Memory B cell (primary cell): ENCODE measurements at regions not wholly inside any gene's neighbourhood (a gene's known extent, or its start where the extent isn't known, plus 50 kb on each side); places are given as distances from the start of the nearest gene placed in this dataset.
A peak's percentile ranks its signal among the peaks of the same experiment; 100 is the strongest.
"Not testable (repeated sequence)": the region's sequence is repeated elsewhere in the genome, so short reads cannot be mapped to it uniquely, and the experiment has no call there.

Source experiments
- ATAC-seq: fragments of 150-1000 bp; cut with Tn5 transposase; 2 replicates; pipeline ENCODE4 v1.10.0; 2021; ENCODE audit warnings: low read depth, mild to moderate bottlenecking, moderate library complexity
- DNase-seq, 2 donors: peaks; one replicate each; pipeline ENCODE4 v3.0.0; 2022; ENCODE audit warnings: low spot score in 2 of 2
- H3K27ac Mint-ChIP-seq: one replicate; pipeline ENCODE4 v1.8.0; 2022; ENCODE audit warnings: mild to moderate bottlenecking, moderate library complexity, mixed read lengths
- H3K27me3 Mint-ChIP-seq: one replicate; pipeline ENCODE4 v1.8.0; 2022; ENCODE audit warnings: mixed read lengths
- H3K36me3 Mint-ChIP-seq: one replicate; pipeline ENCODE4 v1.8.0; 2022; ENCODE audit warnings: mild to moderate bottlenecking, mixed read lengths
- H3K4me1 Mint-ChIP-seq: one replicate; pipeline ENCODE4 v1.8.0; 2022; ENCODE audit warnings: mixed read lengths
- H3K4me3 Mint-ChIP-seq: one replicate; pipeline ENCODE4 v1.8.0; 2022; ENCODE audit warnings: mild to moderate bottlenecking, moderate library complexity, mixed read lengths
- H3K9me3 Mint-ChIP-seq: one replicate; pipeline ENCODE4 v1.8.0; 2022; ENCODE audit warnings: mixed read lengths

DNA sequence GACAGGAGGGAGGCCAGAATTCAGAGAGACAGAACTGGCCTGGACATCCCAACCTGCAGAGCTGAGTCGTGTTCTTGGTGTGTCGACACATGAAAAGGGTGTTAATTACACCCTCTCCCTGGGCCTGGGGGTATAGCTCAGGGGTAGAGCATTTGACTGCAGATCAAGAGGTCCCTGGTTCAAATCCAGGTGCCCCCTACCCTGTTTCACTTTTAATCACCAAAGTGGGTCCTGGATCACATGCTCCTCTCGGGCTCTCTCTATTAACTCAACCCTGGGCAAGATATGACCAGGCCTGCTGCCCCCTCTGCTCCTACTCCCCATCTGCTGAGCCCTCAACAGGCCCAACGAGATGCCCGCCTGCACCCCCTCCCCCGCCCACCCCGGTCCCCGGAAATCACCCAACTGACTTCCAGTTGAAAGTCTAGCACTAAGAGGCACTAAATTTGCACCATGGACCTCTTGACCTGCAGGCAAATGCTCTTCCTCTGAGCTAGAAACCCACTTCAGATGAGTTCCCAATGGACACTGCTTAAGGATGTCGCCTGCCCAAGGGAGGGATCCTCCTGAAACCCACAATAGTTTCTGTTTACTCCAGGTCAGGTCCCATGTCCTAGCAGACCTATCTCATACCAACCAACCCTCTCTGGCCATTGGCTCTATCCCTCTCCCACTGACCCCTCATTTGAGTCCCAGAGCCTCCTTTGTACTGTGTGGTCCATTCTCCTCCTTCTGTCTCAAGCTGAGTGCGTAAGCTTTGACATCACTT lies 137.6 kb downstream of the ZNF467 start:
- Mint-ChIP-seq H3K4me3 (no peak overlapping the region), H3K27me3 (peaks cover 12% of the 10 kb centered on the region), H3K36me3 (no peaks in the 10 kb centered on the region), H3K27ac (no peak overlapping the region), H3K9me3 (no peaks in the 10 kb centered on the region), H3K4me1 (no peaks in the 10 kb centered on the region)
- DNase-seq (no peak), ATAC-seq (no peak)

GRCh38 chr7:149633976-149634945 lies 136.7 kb upstream of the ZNF746 start:
- no peak for DNase-seq
- no peaks in the 10 kb centered on the region for H3K9me3 Mint-ChIP-seq
- no peak overlapping the region for H3K27ac Mint-ChIP-seq
- H3K4me1 Mint-ChIP-seq: no peaks in the 10 kb centered on the region
- no peak overlapping the region for H3K4me3 Mint-ChIP-seq
- peaks cover 12% of the 10 kb centered on the region for H3K27me3 Mint-ChIP-seq
- no peaks in the 10 kb centered on the region for H3K36me3 Mint-ChIP-seq
- ATAC-seq: no peak

DNA sequence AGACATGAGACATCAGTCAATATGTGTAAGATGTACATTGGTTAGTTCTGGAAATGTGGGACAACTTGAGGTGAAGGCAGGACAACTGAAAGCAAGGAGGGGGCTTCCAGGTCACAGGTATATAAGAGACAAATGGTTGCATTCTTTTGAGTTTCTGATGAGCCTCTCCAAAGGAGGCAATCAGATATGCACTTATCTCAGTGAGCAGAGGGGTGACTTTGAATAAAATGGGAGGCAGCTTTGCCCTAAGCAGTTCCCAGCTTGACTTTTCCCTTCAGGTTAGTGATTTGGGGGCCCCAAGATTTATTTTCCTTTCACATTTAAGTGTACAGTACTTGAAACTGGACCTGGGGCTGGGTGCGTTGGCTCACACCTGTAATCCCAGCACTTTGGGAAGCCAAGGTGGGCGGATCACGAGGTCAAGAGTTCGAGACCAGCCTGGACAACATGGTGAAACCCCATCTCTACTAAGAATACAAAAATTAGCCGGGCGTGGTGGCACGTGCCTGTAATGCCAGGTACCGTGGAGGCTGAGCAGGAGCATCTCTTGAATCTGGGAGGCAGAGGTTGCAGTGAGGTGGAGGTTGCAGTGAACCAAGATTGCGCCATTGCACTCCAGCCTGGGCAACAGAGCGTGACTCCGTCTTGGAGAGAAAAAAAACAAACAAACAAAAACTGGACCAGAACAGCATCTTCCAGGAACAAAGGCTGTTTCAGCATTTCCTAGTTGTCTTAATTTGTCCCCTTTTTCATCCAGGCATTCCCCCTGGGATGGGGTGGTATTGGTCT lies 130.9 kb upstream of the ZNF746 start:
- H3K9me3 Mint-ChIP-seq, H3K4me1 Mint-ChIP-seq, DNase-seq, H3K4me3 Mint-ChIP-seq, H3K27ac Mint-ChIP-seq, ATAC-seq, H3K36me3 Mint-ChIP-seq, H3K27me3 Mint-ChIP-seq: not testable (repeated sequence)

DNA sequence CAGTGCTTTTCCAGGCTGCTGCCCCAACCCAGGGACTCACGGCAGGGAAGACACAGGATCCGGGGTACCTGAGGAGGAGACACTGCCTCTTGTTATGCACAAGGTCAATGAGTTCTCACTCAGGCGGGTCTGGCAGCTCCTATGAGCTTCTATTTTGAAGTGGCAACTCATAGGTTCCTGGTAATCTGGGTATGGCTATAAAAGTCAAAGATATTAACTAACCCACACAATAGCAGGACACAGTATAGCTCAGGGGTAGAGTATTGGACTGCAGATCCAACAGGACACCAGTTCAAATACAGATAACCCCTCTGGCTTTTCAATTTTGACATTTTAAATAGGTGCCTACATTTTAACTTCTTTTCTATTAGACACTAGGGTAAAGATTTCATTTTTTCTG lies 130.3 kb upstream of the ZNF746 start:
- H3K27ac Mint-ChIP-seq: no peak overlapping the region
- H3K4me1 Mint-ChIP-seq: peaks cover 9% of the 10 kb centered on the region
- no peaks in the 10 kb centered on the region for H3K36me3 Mint-ChIP-seq
- H3K4me3 Mint-ChIP-seq: no peak overlapping the region
- no peaks in the 10 kb centered on the region for H3K9me3 Mint-ChIP-seq
- ATAC-seq (no peak), DNase-seq (no peak)
- H3K27me3 Mint-ChIP-seq: peaks cover 5% of the 10 kb centered on the region

GRCh38 chr7:149626972-149627371 lies 129.4 kb upstream of the ZNF746 start:
- no peak overlapping the region for H3K4me3 Mint-ChIP-seq
- no peak for ATAC-seq

DNA sequence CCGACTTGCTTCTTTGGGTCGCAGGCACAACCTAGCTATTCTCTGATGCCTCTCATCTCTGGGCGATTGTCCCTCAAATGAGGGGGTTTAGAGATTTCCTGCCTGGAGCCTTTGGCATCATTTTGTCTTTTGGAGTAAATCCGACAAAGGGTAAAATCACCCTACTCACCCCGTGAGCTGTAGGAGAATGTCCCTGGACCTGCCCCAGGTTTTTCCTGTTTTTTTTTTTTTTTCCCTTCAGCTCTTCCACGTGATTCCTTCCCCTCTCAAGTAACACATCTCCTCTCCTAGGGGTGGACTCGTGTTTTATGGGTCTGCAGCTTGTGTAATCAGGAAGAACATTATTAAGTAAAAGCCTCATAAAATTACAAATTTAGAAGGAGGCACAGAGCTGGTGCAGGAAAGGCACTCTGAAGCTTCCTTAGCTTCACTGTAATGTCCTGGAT lies 128.4 kb upstream of the ZNF746 start:
- no peaks in the 10 kb centered on the region for H3K9me3 Mint-ChIP-seq
- no peak overlapping the region for H3K4me3 Mint-ChIP-seq
- ATAC-seq: no peak
- H3K36me3 Mint-ChIP-seq: peaks cover 2% of the 10 kb centered on the region
- no peak overlapping the region for H3K27ac Mint-ChIP-seq
- peaks cover 26% of the 10 kb centered on the region for H3K4me1 Mint-ChIP-seq
- no peak for DNase-seq
- peaks cover 5% of the 10 kb centered on the region for H3K27me3 Mint-ChIP-seq

More at GRCh38 chr7:149626972-149627371, 129.4 kb upstream of the ZNF746 start:
- peaks cover 18% of the 10 kb centered on the region for H3K4me1 Mint-ChIP-seq
- no peaks in the 10 kb centered on the region for H3K9me3 Mint-ChIP-seq
- no peak for DNase-seq
- H3K27ac Mint-ChIP-seq: no peak overlapping the region
- H3K27me3 Mint-ChIP-seq: peaks cover 5% of the 10 kb centered on the region
- H3K36me3 Mint-ChIP-seq: no peaks in the 10 kb centered on the region

GRCh38 chr7:149625340-149625946 lies 127.8 kb upstream of the ZNF746 start:
- Mint-ChIP-seq H3K9me3 (no peaks in the 10 kb centered on the region), H3K36me3 (peaks cover 5% of the 10 kb centered on the region), H3K4me3 (no peak overlapping the region), H3K4me1 (peaks cover 29% of the 10 kb centered on the region), H3K27ac (no peak overlapping the region), H3K27me3 (peaks cover 5% of the 10 kb centered on the region)
- DNase-seq (peak; percentile 33 to 38), ATAC-seq (peak; percentile 17)

DNA sequence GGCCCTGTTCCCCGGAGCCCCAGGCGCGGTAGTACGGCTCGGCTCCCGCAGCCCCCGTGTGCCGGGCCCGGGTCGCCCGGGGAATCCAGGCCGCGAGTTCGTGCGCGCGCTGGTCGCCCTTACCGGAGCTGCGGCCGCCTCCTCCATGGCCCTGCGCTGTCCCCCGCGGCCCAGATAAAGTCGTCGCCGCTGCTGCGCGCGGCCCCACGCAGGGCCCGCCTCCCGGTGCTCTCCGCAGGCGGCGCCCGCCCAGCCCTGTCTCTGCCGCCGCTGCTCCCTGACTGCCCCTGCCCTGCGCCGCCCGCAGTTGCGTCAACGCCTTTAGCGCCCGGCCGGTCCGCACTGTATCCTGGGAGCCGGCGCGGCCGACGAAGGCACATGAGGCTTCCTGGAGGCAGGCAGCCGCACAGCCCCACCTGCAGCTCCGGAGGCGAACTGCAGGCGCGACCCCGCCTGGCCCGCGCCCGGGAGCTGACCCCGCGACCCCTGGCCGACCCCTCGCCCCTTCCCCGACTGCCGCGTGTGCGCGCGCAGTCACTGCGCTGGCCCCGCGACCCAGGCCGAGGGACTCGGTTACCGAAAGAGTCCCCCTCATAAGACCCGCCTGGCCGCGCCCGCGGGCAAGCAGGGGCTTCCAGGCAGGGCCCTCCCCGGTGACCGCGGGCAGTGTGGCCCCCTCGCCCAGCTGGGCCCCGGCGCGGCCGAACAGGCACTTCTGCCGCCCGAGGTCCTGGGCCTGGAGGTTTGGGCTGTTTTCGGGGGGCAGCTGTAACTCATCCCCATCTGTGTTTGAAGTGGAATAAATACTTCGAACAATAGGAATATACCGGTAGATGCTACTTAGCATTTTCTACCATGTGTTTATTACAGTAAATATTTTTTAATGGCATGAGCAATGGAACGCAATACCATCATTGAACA lies 127.1 kb upstream of the ZNF746 start:
- H3K4me1 Mint-ChIP-seq: peaks cover 29% of the 10 kb centered on the region
- no peaks in the 10 kb centered on the region for H3K9me3 Mint-ChIP-seq
- DNase-seq (peak; percentile 90 to 94), ATAC-seq (peak; percentile 89)
- H3K27ac Mint-ChIP-seq: peak overlapping the region; percentile 94
- peaks cover 9% of the 10 kb centered on the region for H3K36me3 Mint-ChIP-seq
- H3K4me3 Mint-ChIP-seq: peak overlapping the region; percentile 96
- H3K27me3 Mint-ChIP-seq: peaks cover 5% of the 10 kb centered on the region

DNA sequence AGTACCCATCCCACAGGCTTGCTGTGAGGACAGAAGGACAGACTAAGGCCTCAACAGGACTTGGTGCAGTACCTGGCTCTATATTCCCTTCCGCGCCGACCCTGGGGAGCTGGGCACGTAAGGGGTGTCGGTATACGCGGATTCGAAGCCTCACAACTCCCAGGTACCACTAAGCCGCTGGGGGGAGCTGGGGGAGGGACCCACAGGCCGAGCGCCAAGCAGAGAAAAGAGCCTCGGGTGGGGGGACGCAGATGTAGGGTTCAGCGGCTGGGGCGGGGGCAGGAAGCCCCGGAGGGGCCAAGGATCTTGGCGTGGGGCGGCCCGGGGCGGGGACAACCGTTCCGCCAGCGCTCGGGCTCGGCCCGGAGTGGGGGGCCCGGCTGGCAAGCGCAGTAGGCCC lies 126.4 kb upstream of the ZNF746 start:
- H3K4me1 Mint-ChIP-seq: peaks cover 29% of the 10 kb centered on the region
- H3K36me3 Mint-ChIP-seq: peaks cover 16% of the 10 kb centered on the region
- H3K9me3 Mint-ChIP-seq: no peaks in the 10 kb centered on the region
- peak overlapping the region; percentile 94 for H3K27ac Mint-ChIP-seq
- H3K4me3 Mint-ChIP-seq: peak overlapping the region; percentile 96
- peaks cover 5% of the 10 kb centered on the region for H3K27me3 Mint-ChIP-seq
- ATAC-seq (peak; percentile 28), DNase-seq (peak; percentile 30 to 42)

DNA sequence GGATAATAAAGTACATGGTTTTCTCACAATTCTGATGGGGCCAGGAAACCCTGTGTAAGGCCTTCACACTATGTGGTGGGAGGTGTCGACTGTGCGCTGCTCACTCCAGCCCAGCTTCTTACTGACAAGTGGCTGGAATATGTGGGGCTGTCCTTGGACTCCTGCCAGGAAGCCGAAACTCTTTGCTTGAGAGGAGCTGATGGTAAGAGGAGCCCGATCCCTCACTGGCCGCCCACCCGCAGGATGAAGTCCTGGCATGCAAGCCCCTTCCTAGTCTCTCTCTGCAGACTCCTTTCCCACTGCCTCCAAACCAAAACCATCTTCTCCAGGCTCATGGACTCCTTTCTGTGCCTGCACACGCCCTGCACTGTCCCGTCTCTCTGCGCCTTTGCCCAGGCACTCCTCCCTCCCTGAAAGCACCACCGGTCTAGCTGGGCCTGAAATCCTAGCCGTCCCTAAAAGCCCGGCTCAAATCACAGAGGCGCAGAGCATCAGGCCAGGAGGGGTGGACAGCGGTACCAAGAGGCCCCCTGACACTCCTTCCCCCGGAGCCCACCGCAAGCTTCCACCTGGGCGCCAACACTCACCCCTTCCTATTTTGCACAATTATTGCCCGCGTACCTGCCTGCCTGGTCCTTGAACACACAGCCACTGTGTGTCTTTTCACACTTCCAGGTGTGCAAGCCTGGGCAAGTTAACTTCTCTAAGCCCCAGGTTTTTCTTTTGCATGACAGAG lies 125.8 kb upstream of the ZNF746 start:
- Mint-ChIP-seq H3K4me1 (peaks cover 29% of the 10 kb centered on the region), H3K36me3 (peaks cover 18% of the 10 kb centered on the region), H3K4me3 (peak overlapping the region; percentile 96), H3K27ac (peak overlapping the region; percentile 94)
- H3K9me3 Mint-ChIP-seq, DNase-seq, ATAC-seq, H3K27me3 Mint-ChIP-seq: not testable (repeated sequence)

- no peaks in the 10 kb centered on the region for H3K9me3 Mint-ChIP-seq
- peaks cover 29% of the 10 kb centered on the region for H3K4me1 Mint-ChIP-seq
- H3K4me3 Mint-ChIP-seq: peak overlapping the region; percentile 59
- no peak for ATAC-seq
- peaks cover 4% of the 10 kb centered on the region for H3K27me3 Mint-ChIP-seq
- H3K27ac Mint-ChIP-seq: peak overlapping the region; percentile 79
- DNase-seq: no peak
- H3K36me3 Mint-ChIP-seq: peaks cover 19% of the 10 kb centered on the region
Observed at GRCh38 chr7:149622444-149623210, 125.0 kb upstream of the ZNF746 start.
